HG03354 (cell line): ENCODE measurements at regions not wholly inside any gene's neighbourhood (a gene's known extent, or its start where the extent isn't known, plus 50 kb on each side); places are given as distances from the start of the nearest gene placed in this dataset.

Experiments used
- ATAC-seq: cut with Tn5 transposase; IDR thresholded peaks from one replicate; pipeline ENCODE4 v1.9.1; 2021; ENCODE audit warnings: mild to moderate bottlenecking; ENCODE audit not compliant: unreplicated experiment, poor library complexity, severe bottlenecking

DNA sequence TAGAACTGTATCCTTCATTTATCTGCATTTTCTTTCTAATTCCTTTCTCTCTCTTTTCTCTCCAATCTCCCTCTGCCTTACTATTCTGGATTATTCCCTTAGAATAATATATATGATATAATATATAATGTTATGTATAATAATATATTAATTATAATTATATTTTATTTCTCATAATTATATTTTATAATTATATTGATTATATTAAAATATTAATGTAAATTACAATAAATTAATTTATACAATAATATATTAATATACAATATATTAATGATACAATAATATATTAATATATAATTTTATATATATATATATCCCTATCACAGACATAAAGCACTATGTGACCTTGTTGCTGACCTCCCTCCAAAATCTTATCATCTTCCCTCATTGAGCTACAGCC lies 661.3 kb upstream of the CHORDC1 start:
- ATAC-seq, result no peak

DNA sequence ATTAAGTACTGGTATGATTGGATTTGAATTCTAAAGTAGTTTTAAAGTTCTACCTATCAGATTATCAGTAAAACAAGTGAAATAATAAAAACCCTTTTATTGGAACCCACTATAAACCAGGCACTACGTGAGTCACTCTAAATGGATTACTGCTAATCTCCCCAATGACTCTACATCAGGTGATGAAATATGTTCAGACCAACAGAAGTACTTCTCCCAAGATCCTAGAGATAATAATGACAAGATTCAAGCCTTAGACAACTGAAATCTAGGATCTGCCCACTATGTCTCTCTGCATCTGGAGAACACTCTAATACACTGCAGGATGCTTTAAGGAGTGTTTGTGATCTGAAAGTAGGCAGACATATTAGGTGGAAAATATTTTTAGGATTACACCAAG lies 652.1 kb upstream of the CHORDC1 start:
- no peak for ATAC-seq

DNA sequence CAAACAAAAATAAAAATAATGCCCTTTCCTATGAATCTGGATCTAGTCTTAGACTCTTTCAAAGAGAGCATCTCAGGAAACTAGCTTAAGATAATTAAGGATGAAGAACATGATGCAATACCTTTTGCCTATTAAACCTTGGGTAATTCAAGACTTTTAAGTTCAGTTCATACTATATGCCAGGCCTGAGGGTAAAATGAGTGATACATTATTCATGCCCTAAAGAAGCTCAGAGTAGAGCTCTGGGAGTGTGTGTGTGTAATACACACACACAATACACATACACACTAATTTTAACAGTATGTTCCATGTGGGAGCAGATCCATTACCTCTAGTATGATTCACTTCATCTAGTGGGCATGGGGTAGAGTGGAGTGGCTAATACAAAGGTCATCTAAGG lies 651.4 kb upstream of the CHORDC1 start:
- ATAC-seq, result no peak

- ATAC-seq, result no peak
Observed at GRCh38 chr11:90867416-90867815, 644.6 kb upstream of the CHORDC1 start.

GRCh38 chr11:90856790-90857189 lies 633.9 kb upstream of the CHORDC1 start:
- ATAC-seq, result no peak

- ATAC-seq, result no peak
Observed at GRCh38 chr11:90855531-90855930, 632.7 kb upstream of the CHORDC1 start.

- no peak for ATAC-seq
Observed at GRCh38 chr11:90851196-90851595, 628.3 kb upstream of the CHORDC1 start.

GRCh38 chr11:90849312-90849711 lies 626.5 kb upstream of the CHORDC1 start:
- ATAC-seq, result no peak

- no peak for ATAC-seq
Observed at GRCh38 chr11:90847268-90847886, 624.5 kb upstream of the CHORDC1 start.

DNA sequence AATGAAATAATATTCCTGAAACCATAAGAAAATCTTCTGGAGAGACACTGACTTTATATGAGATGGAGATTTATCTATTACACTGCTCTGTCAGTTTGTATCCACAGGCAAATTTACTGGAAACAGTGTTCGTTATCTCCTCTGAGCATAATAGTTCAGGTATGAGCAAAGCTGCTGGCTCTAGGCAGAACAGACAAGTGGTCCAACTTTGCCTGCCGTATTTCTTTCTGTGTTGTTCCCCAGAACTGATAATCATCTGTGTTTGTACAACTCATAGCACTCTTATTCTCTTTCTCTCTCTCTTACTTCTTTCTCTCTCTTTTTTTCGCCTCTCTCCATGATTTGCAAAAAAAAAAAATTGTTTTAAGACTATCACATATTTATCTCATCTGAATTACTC lies 623.8 kb upstream of the CHORDC1 start:
- ATAC-seq, result no peak

GRCh38 chr11:90845799-90846198 lies 623.0 kb upstream of the CHORDC1 start:
- no peak for ATAC-seq

DNA sequence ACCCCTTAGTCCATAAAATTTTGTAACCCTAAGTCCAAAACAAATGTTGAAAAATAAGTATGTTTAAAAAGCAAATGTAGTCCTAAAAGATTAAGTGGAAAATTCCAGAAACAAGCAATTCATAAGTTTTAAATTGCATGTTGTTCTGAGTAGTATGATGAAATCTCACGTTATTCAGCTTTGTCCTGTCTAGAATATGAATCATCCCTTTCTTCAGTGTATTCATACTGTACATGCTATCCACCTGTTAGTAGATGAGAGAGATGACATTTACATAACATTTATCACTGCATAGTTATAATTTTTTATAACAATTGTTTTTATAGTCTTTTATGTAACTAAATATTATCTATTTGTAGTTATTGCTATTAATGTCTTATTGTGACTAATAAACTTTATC lies 622.3 kb upstream of the CHORDC1 start:
- no peak for ATAC-seq

- ATAC-seq, result no peak
Observed at GRCh38 chr11:90844041-90844440, 621.2 kb upstream of the CHORDC1 start.

- no peak for ATAC-seq
Observed at GRCh38 chr11:90842681-90843080, 619.8 kb upstream of the CHORDC1 start.

- ATAC-seq, result no peak
Observed at GRCh38 chr11:90840071-90840470, 617.2 kb upstream of the CHORDC1 start.

- no peak for ATAC-seq
Observed at GRCh38 chr11:90836031-90836430, 613.2 kb upstream of the CHORDC1 start.

DNA sequence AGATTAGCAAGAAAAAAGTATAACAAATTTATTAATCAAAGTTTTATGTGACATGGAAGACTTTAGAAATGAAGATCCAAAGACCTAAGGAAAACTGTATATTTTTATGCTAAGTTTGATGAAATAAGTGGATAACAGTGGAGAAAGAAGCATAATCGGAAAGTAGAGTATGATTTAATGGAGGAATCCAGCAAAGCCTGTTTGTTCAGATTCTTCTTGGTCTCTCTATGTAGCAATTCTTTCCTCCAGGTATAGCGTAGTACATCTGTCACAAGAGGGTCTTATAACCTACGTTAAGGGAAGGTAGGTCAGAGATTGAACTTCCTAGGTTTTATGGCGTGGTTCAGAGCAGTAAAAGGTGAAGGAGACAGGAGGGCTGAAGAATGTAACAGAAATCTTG lies 600.6 kb upstream of the CHORDC1 start:
- no peak for ATAC-seq

DNA sequence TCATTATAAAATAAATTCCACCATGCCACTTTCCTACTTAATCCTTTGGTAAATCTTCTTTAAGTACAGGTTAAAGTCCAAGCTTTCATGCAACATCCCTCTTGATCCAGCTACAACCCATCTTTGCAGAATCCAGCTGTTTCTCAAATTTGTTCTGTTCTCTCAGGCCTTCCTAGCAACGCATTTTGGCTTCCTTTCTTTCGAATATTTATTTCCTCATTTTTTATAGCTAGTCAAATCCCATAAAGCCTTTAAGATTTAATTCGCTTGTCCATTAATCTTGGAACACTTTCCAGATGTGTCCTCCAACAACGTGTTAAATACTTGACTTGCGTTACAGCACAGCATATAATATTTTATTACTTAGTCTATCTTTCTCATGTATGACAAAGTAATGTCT lies 600.1 kb upstream of the CHORDC1 start:
- no peak for ATAC-seq

- no peak for ATAC-seq
Observed at GRCh38 chr11:90818196-90818745, 595.4 kb upstream of the CHORDC1 start.

- no peak for ATAC-seq
Observed at GRCh38 chr11:90809581-90809980, 586.7 kb upstream of the CHORDC1 start.

DNA sequence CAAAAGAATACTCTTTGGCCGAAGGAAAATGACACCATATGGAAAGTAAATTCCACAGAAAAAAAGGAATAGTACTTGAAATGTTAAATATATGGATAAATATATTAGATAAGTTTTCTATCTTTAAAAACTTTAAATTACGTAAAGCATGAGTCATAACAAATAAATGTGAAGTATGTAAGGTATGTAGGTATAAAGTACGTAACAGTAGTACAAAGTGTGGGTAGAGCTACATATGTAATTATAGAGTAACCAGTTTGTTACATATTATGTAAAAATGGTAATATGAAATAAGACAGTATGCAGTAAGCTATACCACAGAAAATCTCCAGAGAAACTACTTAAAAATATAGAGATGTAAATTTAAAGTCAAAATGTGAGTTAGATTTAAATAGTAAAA lies 582.3 kb upstream of the CHORDC1 start:
- no peak for ATAC-seq

- ATAC-seq, result no peak
Observed at GRCh38 chr11:90803831-90804230, 581.0 kb upstream of the CHORDC1 start.
